HUES64 (cell line): ENCODE measurements at regions not wholly inside any gene's neighbourhood (a gene's known extent, or its start where the extent isn't known, plus 50 kb on each side); places are given as distances from the start of the nearest gene placed in this dataset.
"Not testable (repeated sequence)": the region's sequence is repeated elsewhere in the genome, so short reads cannot be mapped to it uniquely, and the experiment has no call there.

Source experiments
- H3K27ac ChIP-seq: 2 replicates; pipeline ENCODE4 v1.7.0; 2013; ENCODE audit warnings: low read depth, low read length, inconsistent platforms
- H3K27me3 ChIP-seq: 2 replicates; pipeline ENCODE4 v1.6.1; 2013; ENCODE audit warnings: mild to moderate bottlenecking, low read length; ENCODE audit not compliant: insufficient read depth
- H3K36me3 ChIP-seq: 2 replicates; pipeline ENCODE4 v1.6.1; 2013; ENCODE audit warnings: mild to moderate bottlenecking, low read length; ENCODE audit not compliant: insufficient read depth
- H3K4me1 ChIP-seq: 2 replicates; pipeline ENCODE4 v1.6.1; 2013; ENCODE audit warnings: mild to moderate bottlenecking, low read length, moderate library complexity; ENCODE audit not compliant: insufficient read depth
- H3K4me3 ChIP-seq: 2 replicates; pipeline ENCODE4 v1.5.1; 2013; ENCODE audit warnings: mild to moderate bottlenecking, low read length, moderate library complexity
- H3K9ac ChIP-seq: 2 replicates; pipeline ENCODE4 v1.6.1; 2013; ENCODE audit warnings: mild to moderate bottlenecking, low read depth, low read length
- H3K9me3 ChIP-seq: 2 replicates; pipeline ENCODE4 v1.6.1; 2013; ENCODE audit warnings: low read depth, low read length; ENCODE audit not compliant: insufficient read depth
- WGBS: fragments of 150-250, 120-280 bp; methylation state at CpG from one replicate; pipeline ENCODE4 v1.1.7; 2013; ENCODE audit warnings: missing lambda C conversion rate; 5-methylcytosine and 5-hydroxymethylcytosine counted together

DNA sequence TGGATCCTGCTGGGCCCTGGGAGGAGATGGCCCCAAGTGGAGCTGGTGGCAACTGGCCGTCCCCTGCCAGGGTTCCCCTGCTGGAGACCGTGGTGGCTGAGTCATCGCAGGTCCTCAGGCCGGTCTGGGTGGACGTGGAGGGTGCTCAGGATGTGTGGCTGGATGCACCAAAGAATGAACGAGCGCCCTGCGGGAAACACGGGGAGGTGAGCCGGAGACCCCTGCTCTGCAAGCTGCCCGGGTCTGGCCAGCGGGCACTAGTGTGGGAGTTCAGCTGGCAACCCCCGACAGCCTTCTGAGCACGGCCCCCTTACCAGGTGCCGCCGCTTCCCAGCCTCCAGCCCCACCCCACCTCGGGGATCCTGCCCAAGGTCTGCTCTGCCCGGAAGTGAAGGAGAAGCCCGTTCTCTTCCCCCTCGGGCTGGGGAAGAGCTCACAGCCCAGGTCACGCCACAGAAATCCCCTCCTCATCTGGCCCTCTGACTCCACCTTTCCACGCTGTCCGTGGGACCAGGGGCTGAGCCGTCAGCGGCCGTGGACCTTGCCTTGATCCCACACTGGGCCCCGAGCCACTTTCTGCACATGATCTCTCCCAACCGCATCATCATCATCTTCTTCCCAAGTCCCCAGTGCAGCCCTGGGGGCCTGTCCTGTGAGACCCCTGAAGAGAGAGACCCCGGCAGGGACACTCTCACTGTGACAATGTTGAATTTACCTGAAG is 165.5 kb downstream of the KIF26A start:
- Histone ChIP-seq H3K27me3 (no peaks in the 10 kb centered on the region), H3K27ac (no peak overlapping the region), H3K36me3 (no peaks in the 10 kb centered on the region), H3K4me3 (no peak overlapping the region), H3K9ac (no peak overlapping the region), H3K4me1 (no peaks in the 10 kb centered on the region), H3K9me3 (no peaks in the 10 kb centered on the region)
- WGBS, result 93% methylated on average over 29 of the region's 29 CpGs

DNA sequence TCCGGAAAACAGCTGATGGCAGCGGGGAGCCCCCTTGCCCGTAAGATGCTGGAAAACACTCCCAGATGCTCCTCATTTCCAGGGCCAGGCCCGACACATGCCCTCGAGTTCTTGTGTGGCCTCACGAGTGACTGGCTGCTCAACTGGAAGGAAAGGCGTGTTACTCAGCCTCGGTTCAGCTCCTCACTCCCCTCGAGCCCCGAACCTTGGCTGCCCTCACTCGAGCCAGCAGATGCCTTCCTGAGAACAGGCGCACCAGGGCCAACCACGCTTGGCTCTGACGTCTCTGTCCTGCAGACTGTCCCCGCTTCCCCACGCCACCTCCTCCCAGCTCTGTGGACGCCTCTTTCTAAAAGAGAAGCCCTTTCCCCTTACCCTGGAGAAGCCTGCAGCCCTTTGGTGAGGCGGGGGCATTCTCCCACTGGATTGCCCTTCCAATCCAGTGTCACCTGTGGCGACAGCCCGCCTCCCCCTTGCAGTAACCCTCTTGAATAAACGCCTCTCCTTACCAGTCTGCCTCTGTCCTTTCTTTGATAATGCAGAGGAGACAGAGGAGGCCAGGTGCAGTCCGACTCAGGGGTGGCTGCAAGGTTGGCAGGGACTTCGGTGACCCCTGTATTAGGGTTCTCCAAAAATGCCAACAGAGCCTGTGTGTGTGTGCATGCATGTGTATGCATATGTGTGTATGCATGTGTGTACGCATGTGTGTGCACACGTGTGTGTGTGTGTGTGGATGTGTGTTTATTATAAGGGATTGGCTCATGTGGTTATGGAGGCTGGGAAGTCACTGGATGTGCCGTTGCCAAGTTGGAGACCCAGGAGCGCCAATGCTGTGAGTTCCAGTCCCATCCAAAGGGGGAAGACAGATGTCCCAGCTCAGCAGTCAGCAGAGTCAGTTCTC is 166.3 kb downstream of the KIF26A start:
- WGBS, result 91% methylated on average over 27 of the region's 27 CpGs
- H3K4me3 ChIP-seq, result no peak overlapping the region
- H3K27me3 ChIP-seq, result no peaks in the 10 kb centered on the region
- H3K9me3 ChIP-seq, result no peaks in the 10 kb centered on the region
- H3K4me1 ChIP-seq, result no peaks in the 10 kb centered on the region
- H3K36me3 ChIP-seq, result no peaks in the 10 kb centered on the region
- no peak overlapping the region for H3K9ac ChIP-seq
- no peak overlapping the region for H3K27ac ChIP-seq

DNA sequence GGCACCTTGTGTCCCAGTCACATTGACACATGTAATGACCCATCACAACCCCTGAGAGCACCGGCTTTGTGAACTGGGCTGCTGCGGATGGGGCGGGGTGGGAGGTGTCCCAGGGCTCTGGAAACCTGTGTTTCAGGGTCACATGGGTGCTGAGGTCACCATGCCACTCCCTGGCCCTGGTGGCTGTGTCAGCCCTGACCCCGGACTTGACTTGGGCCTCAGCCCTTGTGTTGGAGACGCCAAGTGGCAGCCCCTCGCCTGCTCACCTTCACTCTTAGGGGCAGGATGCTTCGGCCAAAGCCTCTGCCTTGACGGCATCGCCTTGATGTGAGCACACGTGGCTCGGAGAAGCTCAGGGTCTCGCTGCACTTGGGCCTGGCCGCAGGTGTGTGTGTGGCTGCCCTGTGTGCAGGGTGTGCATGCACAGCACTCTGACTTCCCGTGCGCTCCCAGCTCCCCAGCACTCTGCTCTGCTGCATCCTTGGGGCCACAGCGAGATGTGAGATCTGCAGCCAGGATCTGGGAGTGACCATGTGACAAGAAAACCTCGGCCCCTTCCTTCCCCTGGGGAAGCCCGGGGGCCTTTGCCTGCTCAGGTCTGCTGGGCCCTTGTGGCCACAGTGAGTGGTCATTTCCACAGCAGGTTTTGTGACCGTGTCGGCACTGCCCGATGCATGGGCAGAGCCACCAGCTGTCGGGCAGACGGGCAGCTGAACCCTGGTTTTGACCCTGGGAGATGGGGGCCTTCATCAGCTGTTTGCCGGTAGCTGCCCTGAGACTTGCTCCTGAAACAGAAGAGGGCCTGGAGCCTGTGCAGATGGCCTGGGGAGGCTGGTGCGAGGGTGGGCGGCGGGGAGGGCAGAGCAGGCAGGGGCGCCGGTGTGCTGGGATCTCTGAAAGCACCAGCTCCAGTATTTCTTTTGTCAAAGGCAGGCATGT is 167.4 kb downstream of the KIF26A start:
- H3K4me3 ChIP-seq, result no peak overlapping the region
- no peak overlapping the region for H3K27ac ChIP-seq
- no peaks in the 10 kb centered on the region for H3K4me1 ChIP-seq
- H3K36me3 ChIP-seq, result no peaks in the 10 kb centered on the region
- no peak overlapping the region for H3K9ac ChIP-seq
- no peaks in the 10 kb centered on the region for H3K27me3 ChIP-seq
- 93% methylated on average over 29 of the region's 29 CpGs for WGBS
- H3K9me3 ChIP-seq, result no peaks in the 10 kb centered on the region

DNA sequence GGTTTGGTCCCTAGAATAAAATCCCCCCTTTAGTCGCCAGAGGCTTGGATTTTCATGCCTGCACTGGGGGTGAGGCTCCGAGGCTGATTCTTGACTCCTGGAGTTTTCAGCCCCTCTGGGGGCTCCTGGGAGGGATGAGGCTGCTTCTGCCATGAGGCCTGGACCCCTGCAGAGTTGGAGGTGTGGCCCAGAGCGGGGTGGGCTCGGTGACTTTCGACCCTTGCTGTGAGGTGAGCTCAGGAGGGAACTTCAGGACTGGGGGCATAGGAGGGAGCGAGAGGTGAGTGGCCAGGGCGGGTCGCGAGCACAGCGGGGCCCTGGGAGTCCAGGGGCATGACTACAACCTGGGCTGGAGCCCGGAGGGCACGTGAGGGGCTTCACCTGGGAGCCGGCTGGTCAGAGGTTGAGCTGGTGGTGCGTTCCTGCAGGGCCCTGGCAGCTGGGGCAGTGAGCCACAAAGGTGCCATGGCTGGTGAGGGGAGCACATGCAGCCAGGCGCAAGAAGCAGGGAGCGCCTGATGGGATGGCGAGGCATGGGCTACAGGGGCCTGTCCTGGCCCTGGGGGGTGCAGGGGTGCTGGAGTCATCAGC is 168.2 kb downstream of the KIF26A start:
- H3K4me3 ChIP-seq, result no peak overlapping the region
- no peaks in the 10 kb centered on the region for H3K36me3 ChIP-seq
- WGBS, result 76% methylated on average over 17 of the region's 17 CpGs
- H3K9ac ChIP-seq, result no peak overlapping the region
- H3K27ac ChIP-seq, result no peak overlapping the region
- no peaks in the 10 kb centered on the region for H3K4me1 ChIP-seq
- H3K27me3 ChIP-seq, result no peaks in the 10 kb centered on the region
- H3K9me3 ChIP-seq, result no peaks in the 10 kb centered on the region

DNA sequence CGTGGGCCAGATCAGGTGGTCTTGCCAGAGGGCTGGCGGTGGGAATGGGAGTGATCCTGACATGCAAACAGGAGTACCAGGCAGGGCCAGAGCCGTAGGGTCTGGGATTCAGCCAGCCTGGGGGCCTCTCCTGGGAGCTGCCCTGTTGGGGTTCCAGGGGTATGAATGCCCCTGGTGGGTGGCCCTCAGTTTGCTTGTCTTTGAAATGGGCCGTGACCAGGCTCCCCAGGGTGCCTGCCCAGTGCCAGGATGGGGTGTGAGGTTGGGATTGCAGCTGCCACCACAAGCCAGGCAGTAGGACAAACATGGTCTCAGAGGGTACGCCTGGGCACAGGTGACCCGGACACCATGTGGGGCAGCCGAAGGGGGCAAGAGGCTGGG is 168.8 kb downstream of the KIF26A start:
- H3K9me3 ChIP-seq, result no peaks in the 10 kb centered on the region
- H3K36me3 ChIP-seq, result no peaks in the 10 kb centered on the region
- H3K27me3 ChIP-seq, result no peaks in the 10 kb centered on the region
- H3K9ac ChIP-seq, result no peak overlapping the region
- no peaks in the 10 kb centered on the region for H3K4me1 ChIP-seq
- no peak overlapping the region for H3K4me3 ChIP-seq
- H3K27ac ChIP-seq, result no peak overlapping the region
- WGBS, result 78% methylated on average over 7 of the region's 7 CpGs

DNA sequence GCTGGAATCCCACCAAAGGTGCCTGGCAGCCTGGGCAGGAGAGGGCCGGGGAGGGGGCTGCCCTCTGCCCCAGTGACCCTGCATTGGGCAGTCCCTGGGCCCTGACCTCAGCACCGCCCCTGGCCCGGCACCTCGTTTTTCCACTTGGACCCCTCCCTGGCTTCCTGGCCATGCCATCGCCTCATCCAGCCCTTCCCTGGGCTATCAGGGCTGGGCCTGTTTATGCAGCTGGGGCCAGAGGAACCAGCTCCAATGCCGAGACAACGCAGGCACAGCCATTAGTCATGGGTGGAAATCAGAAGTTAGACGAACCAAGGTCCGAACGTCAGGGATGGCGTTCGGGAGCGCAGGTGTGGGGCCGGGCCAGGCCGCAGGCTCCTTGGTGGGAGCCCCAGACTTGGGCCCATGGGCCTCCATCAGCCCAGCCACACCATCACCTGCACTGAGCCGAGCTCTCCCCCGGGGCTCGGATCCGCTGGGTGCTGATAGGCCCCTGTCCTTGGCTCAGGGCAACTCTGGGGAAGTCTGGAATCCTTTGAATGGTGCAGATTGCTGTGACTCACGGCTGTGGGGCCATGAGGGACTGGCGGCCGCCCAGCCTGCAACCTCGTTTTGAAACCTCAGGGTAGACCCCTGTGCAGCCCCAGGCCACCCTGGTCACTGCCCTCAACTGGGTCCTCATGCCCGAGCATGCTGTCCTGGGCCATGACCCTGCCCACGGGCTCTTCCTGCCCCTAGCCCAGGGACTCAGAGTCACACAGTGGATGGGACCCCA is 169.4 kb downstream of the KIF26A start:
- 93% methylated on average over 25 of the region's 25 CpGs for WGBS
- Histone ChIP-seq H3K4me3 (no peak overlapping the region), H3K36me3 (no peaks in the 10 kb centered on the region), H3K4me1 (no peaks in the 10 kb centered on the region), H3K9ac (no peak overlapping the region), H3K27ac (no peak overlapping the region), H3K27me3 (no peaks in the 10 kb centered on the region), H3K9me3 (no peaks in the 10 kb centered on the region)

DNA sequence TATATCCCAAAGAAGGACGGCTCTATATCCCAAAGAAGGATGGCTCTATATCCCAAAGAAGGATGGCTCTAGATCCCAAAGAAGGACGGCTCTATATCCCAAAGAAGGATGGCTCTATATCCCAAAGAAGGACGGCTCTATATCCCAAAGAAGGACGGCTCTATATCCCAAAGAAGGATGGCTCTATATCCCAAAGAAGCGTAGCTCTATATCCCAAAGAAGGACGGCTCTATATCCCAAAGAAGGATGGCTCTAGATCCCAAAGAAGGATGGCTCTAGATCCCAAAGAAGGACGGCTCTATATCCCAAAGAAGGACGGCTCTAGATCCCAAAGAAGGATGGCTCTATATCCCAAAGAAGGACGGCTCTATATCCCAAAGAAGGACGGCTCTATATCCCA is 170.1 kb downstream of the KIF26A start:
- not testable (repeated sequence) for H3K4me3 ChIP-seq, H3K9me3 ChIP-seq, H3K27me3 ChIP-seq, H3K9ac ChIP-seq, H3K36me3 ChIP-seq, H3K4me1 ChIP-seq, H3K27ac ChIP-seq
- 88% methylated on average over 10 of the region's 10 CpGs for WGBS

DNA sequence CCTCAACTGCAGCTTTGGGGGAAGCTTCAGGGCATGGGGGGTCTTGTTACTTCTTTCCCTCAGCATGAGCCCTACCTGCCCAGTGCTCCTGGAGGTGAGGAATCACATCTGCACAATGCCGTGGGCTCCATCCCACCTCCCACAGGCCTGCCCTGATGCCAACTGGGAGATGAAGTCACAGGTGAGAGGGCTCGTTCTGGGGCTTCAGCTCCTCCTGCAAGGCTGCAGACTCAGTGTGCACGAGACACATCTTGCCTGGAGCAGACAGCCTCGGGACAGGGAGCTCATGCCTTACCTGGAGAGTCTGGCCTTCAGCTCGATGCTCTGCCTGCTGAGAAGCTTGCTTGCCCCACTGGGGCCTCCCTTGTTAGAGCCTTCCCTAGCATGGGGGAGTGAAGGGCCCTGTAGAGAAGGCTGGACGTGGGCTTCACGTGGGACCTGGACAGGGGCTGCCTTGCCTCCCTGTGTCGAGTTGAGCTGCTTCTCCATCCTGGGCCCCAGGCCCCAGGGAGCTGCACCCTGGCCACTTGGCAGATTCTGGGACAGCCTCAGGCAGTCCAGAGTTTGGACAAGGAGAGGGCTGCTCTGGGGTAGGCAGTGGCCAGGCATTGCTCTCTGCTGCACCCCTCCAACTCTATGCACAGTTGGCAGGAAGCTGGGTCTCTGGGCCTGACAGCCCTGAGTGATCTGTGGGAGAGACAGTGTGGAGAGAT is 171.4 kb downstream of the KIF26A start:
- Histone ChIP-seq H3K9me3 (no peaks in the 10 kb centered on the region), H3K36me3 (no peaks in the 10 kb centered on the region), H3K27ac (no peak overlapping the region), H3K27me3 (no peaks in the 10 kb centered on the region), H3K9ac (no peak overlapping the region), H3K4me3 (no peak overlapping the region), H3K4me1 (no peaks in the 10 kb centered on the region)
- WGBS, result 91% methylated on average over 8 of the region's 8 CpGs

DNA sequence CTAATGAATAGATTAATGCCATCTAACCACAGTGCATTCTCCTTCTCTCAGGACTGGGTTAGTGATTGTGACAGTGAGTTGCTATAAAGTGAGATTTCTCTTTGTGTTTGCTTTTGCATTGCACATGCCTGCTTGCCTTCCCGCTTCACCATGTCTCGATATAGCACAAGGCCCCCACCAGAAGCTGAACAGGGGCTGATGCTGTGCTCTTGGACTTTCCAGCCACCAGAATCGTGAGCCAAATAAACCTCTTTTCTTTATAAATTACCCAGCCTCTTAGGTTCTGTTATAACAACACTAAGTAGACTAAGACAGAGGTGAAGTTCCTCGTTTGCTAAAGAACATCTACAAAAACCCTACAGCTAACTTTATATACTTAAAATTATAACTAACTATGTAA is 173.0 kb downstream of the KIF26A start:
- Histone ChIP-seq H3K9ac (no peak overlapping the region), H3K9me3 (no peaks in the 10 kb centered on the region), H3K4me1 (no peaks in the 10 kb centered on the region), H3K4me3 (no peak overlapping the region), H3K27me3 (no peaks in the 10 kb centered on the region), H3K27ac (no peak overlapping the region), H3K36me3 (no peaks in the 10 kb centered on the region)
- WGBS, result 70% methylated on average over 4 of the region's 4 CpGs

DNA sequence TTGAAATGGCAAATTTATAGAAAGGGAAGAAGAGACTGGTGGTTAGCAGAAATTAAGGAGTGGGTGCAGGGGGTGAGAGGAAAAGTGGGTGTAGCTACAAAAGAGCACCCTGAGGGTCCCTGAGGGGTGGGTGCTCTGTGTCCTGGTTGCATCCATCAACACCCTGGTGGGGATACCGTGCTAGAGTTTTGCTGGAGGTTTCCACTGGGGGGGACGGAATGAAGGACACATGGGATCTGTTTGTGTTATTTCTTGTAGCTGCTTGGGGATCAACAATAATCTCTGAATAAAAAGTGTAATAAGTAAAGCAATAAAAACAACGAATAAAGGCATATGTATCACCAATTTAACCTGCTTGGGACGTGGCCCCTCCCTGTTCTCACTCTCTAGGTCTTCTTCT is 175.3 kb downstream of the KIF26A start:
- H3K9me3 ChIP-seq, result no peaks in the 10 kb centered on the region
- no peaks in the 10 kb centered on the region for H3K27me3 ChIP-seq
- H3K36me3 ChIP-seq, result no peaks in the 10 kb centered on the region
- no peak overlapping the region for H3K4me3 ChIP-seq
- H3K4me1 ChIP-seq, result no peaks in the 10 kb centered on the region
- no peak overlapping the region for H3K9ac ChIP-seq
- 92% methylated on average over 4 of the region's 4 CpGs for WGBS
- H3K27ac ChIP-seq, result no peak overlapping the region
